GM12864 (cell line): ENCODE measurements at regions not wholly inside any gene's neighbourhood (a gene's known extent, or its start where the extent isn't known, plus 50 kb on each side); places are given as distances from the start of the nearest gene placed in this dataset.

Source experiments
- DNase-seq: peaks from one replicate; pipeline ENCODE4 v3.0.0-alpha.2; 2011; ENCODE audit warnings: low read depth
- H3K4me3 ChIP-seq: 2 replicates; pipeline ENCODE4 v1.5.1; 2011; ENCODE audit warnings: mild to moderate bottlenecking, low read depth, low read length, control low read depth
- CTCF ChIP-seq: IDR thresholded peaks from 2 replicates; pipeline ENCODE4 v1.5.1; 2011; ENCODE audit warnings: low read depth, mild to moderate bottlenecking, moderate library complexity, low read length, control low read depth, inconsistent platforms; ENCODE audit errors: missing control alignments

DNA sequence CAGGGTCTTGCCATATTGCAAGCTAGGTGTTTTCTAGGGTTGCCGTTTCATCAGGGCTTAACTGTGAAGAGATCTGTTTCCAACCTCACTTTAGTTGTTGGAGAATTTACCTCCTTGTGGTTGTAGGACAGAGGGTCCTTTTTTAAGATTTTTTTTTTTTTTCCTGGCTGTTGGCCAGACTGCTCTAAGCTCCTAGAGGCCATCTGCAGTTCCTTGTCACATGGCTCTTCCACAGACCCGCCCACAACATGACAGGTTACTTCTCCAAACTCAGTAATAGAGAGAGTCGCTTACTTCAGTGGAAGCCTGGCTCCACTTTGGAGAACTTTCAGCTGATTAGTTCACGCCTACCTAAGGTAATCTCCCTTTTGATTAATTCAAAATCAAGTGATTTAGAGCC lies 543.7 kb downstream of the DMRTA1 start:
- H3K4me3 ChIP-seq, result no peak overlapping the region
- no peak for DNase-seq
- no peak for TF ChIP-seq CTCF

DNA sequence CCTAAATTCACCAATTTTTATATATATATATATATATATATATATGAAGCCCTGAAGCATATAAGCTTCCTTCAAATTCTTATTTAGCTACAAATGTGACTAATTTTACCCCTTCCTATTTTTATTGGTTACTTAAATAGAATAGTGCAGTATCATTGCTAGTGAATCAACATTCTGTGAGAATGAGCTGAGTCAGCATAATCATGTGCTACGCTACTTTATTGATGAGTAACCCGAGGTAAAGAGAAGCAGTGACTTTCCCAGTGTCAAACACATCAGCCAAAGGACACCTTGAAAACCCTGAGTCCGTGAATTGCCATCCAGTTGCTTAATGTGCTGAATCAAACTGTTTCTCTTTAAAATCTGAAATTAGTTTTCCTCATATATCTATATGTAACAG lies 546.2 kb downstream of the DMRTA1 start:
- TF ChIP-seq CTCF, result no peak
- no peak overlapping the region for H3K4me3 ChIP-seq
- no peak for DNase-seq

- no peak overlapping the region for H3K4me3 ChIP-seq
- no peak for DNase-seq
- no peak for TF ChIP-seq CTCF
Observed at GRCh38 chr9:22997923-22998322, 551.3 kb downstream of the DMRTA1 start.

DNA sequence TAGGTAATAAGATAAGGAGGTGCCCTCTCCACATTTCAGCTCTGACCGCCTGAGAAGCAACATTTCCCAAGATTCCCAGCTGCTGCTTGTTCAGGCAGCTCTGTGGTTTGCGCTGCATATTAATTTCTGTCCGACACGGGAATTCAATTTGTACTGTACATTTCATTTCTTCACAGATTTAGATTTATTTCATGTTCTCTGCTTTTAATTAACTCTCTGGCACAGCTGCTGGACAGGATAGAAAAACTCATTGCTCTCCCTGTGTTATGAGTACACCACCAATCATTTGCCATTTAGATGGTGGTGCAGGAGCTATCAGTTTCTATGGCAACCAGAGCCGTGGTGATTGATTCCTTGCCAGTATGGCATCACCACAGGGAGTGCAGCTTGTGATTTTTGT lies 558.5 kb downstream of the DMRTA1 start:
- no peak overlapping the region for H3K4me3 ChIP-seq
- no peak for TF ChIP-seq CTCF
- no peak for DNase-seq

GRCh38 chr9:23006127-23006526 lies 559.5 kb downstream of the DMRTA1 start:
- no peak for DNase-seq
- H3K4me3 ChIP-seq, result no peak overlapping the region
- no peak for TF ChIP-seq CTCF

DNA sequence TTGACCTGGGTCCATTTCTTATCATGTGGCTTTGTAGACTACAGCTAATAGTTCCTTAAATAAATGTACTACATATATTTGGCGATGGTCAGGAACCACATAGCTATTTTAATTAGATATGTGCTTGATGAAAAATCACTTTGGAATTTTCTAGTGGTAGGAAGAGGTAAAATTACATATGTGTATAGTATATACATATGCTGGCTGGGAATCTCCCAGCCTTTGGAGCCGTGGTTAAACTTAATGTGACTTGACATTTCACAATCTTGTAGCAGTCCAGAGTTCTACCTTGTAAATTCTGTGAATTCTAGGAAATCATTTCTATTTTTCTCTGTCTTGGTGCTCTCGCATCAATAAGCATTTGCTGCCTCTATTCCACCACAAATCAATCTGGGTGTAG lies 565.0 kb downstream of the DMRTA1 start:
- no peak for TF ChIP-seq CTCF
- no peak overlapping the region for H3K4me3 ChIP-seq
- no peak for DNase-seq

GRCh38 chr9:23015557-23015956 lies 568.9 kb downstream of the DMRTA1 start:
- no peak for TF ChIP-seq CTCF
- H3K4me3 ChIP-seq, result no peak overlapping the region
- no peak for DNase-seq
